Left lung (tissue), 4 donors: ENCODE measurements at regions not wholly inside any gene's neighbourhood (a gene's known extent, or its start where the extent isn't known, plus 50 kb on each side); places are given as distances from the start of the nearest gene placed in this dataset.

Experiments
- ATAC-seq: fragments of 200-7000 bp; cut with Tn5 transposase; one replicate; pipeline ENCODE4 v1.9.1; 2020; ENCODE audit warnings: moderate library complexity
- DNase-seq, 4 donors: peaks; one replicate each; pipeline ENCODE4 v3.0.0-alpha.2; 2013 to 2020
- H3K27ac ChIP-seq, 2 donors: fragments of 200-600 bp; sonication (generic) in 1 of 2; one replicate each; pipeline versions ENCODE4 v1.5.0 to v1.8.0; 2020 to 2021
- H3K27me3 ChIP-seq, 2 donors: fragments of 200-600 bp; sonication (generic) in 1 of 2; one replicate each; pipeline versions ENCODE4 v1.5.0 to v1.8.0; 2020 to 2021
- H3K36me3 ChIP-seq, 2 donors: fragments of 200-600 bp; sonication (generic) in 1 of 2; one replicate each; pipeline versions ENCODE4 v1.5.0 to v1.8.0; 2020 to 2021
- H3K4me1 ChIP-seq, 2 donors: fragments of 200-600 bp; one replicate each; pipeline ENCODE4 v1.8.0; 2021
- H3K4me3 ChIP-seq, 2 donors: fragments of 200-600 bp; sonication (generic) in 1 of 2; one replicate each; pipeline versions ENCODE4 v1.5.0 to v1.8.0; 2020 to 2021; ENCODE audit warnings: mild to moderate bottlenecking in 1 of 2
- H3K9me3 ChIP-seq, 2 donors: fragments of 200-600 bp; sonication (generic) in 1 of 2; one replicate each; pipeline versions ENCODE4 v1.5.0 to v1.8.0; 2020 to 2021
- CTCF ChIP-seq, 2 donors: fragments of 200-600 bp; sonication (generic) in 1 of 2; IDR thresholded peaks; one replicate each; pipeline versions ENCODE4 v1.5.0 to v1.8.0; 2021; ENCODE audit warnings: antibody characterized with exemption in 2 of 2
- intact Hi-C, 2 donors: fragments of 100-400 bp; cut with DNase I; formaldehyde crosslinking; loops; one replicate each; pipeline versions ENCODE4 v1.11.2 to v1.14.2; 2022
- donor health status: DM: no; HTN: yes; CAD: no.
- donor health status: DM: no; HTN: no; CAD: no.

- no peaks in the 10 kb centered on the region for H3K27me3 ChIP-seq
- H3K4me1 ChIP-seq = no peaks in the 10 kb centered on the region
- no peak overlapping the region for H3K4me3 ChIP-seq
- no peaks in the 10 kb centered on the region for H3K9me3 ChIP-seq
- TF ChIP-seq CTCF (IDR thresholded peaks at IDR 0.05) = no peak
- no peaks in the 10 kb centered on the region for H3K36me3 ChIP-seq
- DNase-seq = no peak
- ATAC-seq = peak; percentile 76
- peak overlapping the region in 1 of 2 donors; percentile 27 for H3K27ac ChIP-seq
- intact Hi-C loops = no loop called here
Measured at GRCh38 chr2:235244255-235245220, 249.3 kb upstream of the AGAP1 start.

- H3K4me3 ChIP-seq = no peak overlapping the region
- TF ChIP-seq CTCF (IDR thresholded peaks at IDR 0.05) = no peak
- intact Hi-C loops = no loop called here
- H3K27ac ChIP-seq = no peak overlapping the region
- no peaks in the 10 kb centered on the region for H3K9me3 ChIP-seq
- H3K36me3 ChIP-seq = no peaks in the 10 kb centered on the region
- no peaks in the 10 kb centered on the region for H3K27me3 ChIP-seq
- ATAC-seq (no peak), DNase-seq (no peak)
- no peaks in the 10 kb centered on the region for H3K4me1 ChIP-seq
Measured at GRCh38 chr2:235247001-235247400, 246.8 kb upstream of the AGAP1 start.

GRCh38 chr2:235255693-235256092 lies 238.2 kb upstream of the AGAP1 start:
- no peak for TF ChIP-seq CTCF (IDR thresholded peaks at IDR 0.05)
- no peak overlapping the region for H3K4me3 ChIP-seq
- DNase-seq = no peak
- intact Hi-C loops = no loop called here
- no peaks in the 10 kb centered on the region for H3K9me3 ChIP-seq
- H3K36me3 ChIP-seq = no peaks in the 10 kb centered on the region
- H3K4me1 ChIP-seq = no peaks in the 10 kb centered on the region
- no peak overlapping the region for H3K27ac ChIP-seq
- ATAC-seq = no peak
- no peaks in the 10 kb centered on the region for H3K27me3 ChIP-seq

- no peak overlapping the region for H3K4me3 ChIP-seq
- H3K36me3 ChIP-seq = no peaks in the 10 kb centered on the region
- no peak overlapping the region for H3K27ac ChIP-seq
- no peaks in the 10 kb centered on the region for H3K4me1 ChIP-seq
- intact Hi-C loops = no loop called here
- TF ChIP-seq CTCF (IDR thresholded peaks at IDR 0.05) = no peak
- no peak for ATAC-seq
- no peak for DNase-seq
- H3K9me3 ChIP-seq = no peaks in the 10 kb centered on the region
- peaks cover 0 to 3% of the 10 kb centered on the region in 2 donors for H3K27me3 ChIP-seq
Measured at GRCh38 chr2:235257590-235257989, 236.3 kb upstream of the AGAP1 start.

GRCh38 chr2:235262750-235263149 lies 231.1 kb upstream of the AGAP1 start:
- H3K4me3 ChIP-seq = no peak overlapping the region
- no peak for TF ChIP-seq CTCF (IDR thresholded peaks at IDR 0.05)
- no peak for ATAC-seq

More at GRCh38 chr2:235262750-235263149, 231.1 kb upstream of the AGAP1 start:
- Histone ChIP-seq H3K36me3 (no peaks in the 10 kb centered on the region), H3K27me3 (peaks cover 0 to 10% of the 10 kb centered on the region in 2 donors), H3K4me1 (no peaks in the 10 kb centered on the region), H3K9me3 (no peaks in the 10 kb centered on the region), H3K27ac (no peak overlapping the region)
- no peak for DNase-seq
- intact Hi-C loops = no loop called here
